ENCODE measurements at regions not wholly inside any gene's neighbourhood (a gene's known extent, or its start where the extent isn't known, plus 50 kb on each side); places are given as distances from the start of the nearest gene placed in this dataset.
A peak's percentile ranks its signal among the peaks of the same experiment; 100 is the strongest.

DNA sequence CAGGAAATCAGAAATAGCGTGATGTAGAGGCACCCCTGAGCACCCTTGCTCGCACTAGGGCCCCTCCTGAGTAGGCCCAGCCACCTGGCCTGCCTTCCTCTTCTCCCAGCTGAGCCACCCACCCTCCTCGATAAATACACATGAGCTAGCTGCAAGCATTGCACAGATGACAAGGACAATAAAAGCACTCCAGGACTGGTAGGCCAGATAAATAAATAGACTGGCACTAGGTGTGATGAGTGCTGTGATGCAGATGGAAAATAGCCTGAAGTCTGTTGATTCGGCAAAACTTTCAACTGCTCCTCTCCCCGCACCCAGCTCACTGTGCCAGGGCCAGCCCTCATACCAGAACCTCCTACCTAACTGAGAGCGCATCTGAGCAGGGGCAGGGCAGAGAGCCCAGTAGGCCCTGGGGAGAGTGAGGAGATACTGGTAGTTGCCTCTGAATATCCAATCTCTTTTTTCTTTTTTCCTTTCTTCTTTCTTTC is 54.5 kb upstream of the GPI start:
- no peak for DNase-seq (ENCODE audit: low read depth, low spot score)
- TF ChIP-seq CTCF (IDR thresholded peaks at IDR 0.05; ENCODE audit: low read depth, low read length): no peak
- H3K4me3 ChIP-seq (ENCODE audit: low read depth, low read length): no peak overlapping the region
- in situ Hi-C loops (cut with HindIII; ENCODE audit: low sequenced_read_pairs): no loop called here

GRCh38 chr19:34313188-34313587 is 51.8 kb upstream of the GPI start:
- in situ Hi-C loops (cut with HindIII; ENCODE audit: low sequenced_read_pairs): no loop called here
- no peak for TF ChIP-seq CTCF (IDR thresholded peaks at IDR 0.05; ENCODE audit: low read depth, low read length)
- no peak overlapping the region for H3K4me3 ChIP-seq (ENCODE audit: low read depth, low read length)
- DNase-seq (ENCODE audit: low read depth, low spot score): peak; percentile 80

- TF ChIP-seq CTCF (IDR thresholded peaks at IDR 0.05; ENCODE audit: low read depth, low read length): no peak
- no peak for DNase-seq (ENCODE audit: low read depth, low spot score)
- in situ Hi-C loops (cut with HindIII; ENCODE audit: low sequenced_read_pairs): no loop called here
- H3K4me3 ChIP-seq (ENCODE audit: low read depth, low read length): no peak overlapping the region
Observed at GRCh38 chr19:34314437-34315313, 50.3 kb upstream of the GPI start.

Data from astrocyte of the spinal cord (primary cell).